ENCODE measurements at regions not wholly inside any gene's neighbourhood (a gene's known extent, or its start where the extent isn't known, plus 50 kb on each side); places are given as distances from the start of the nearest gene placed in this dataset.

- Histone ChIP-seq H3K4me3 (ENCODE audit: low read depth, low read length, poor library complexity, severe bottlenecking) (no peak overlapping the region), H4K20me1 (ENCODE audit: insufficient read depth, low read length) (no peaks in the 10 kb centered on the region), H3K9me3 (ENCODE audit: low read length) (no peaks in the 10 kb centered on the region), H3K9me2 (ENCODE audit: low read depth, low read length) (no peaks in the 10 kb centered on the region), H2AFZ (ENCODE audit: low read length) (no peak overlapping the region), H3K27ac (ENCODE audit: low read depth, low read length, poor library complexity, severe bottlenecking) (no peak overlapping the region), H3K79me2 (ENCODE audit: insufficient read depth, low read length) (no peaks in the 10 kb centered on the region), H3K36me3 (ENCODE audit: insufficient read depth, low read length) (no peaks in the 10 kb centered on the region), H3K27me3 (ENCODE audit: insufficient read depth, low read length) (no peaks in the 10 kb centered on the region), H3K9ac (ENCODE audit: low read length) (no peak overlapping the region), H3K4me1 (ENCODE audit: insufficient read depth, low read length, severe bottlenecking) (no peaks in the 10 kb centered on the region), H3F3A (ENCODE audit: insufficient read depth, low read length) (no peaks in the 10 kb centered on the region), H3K4me2 (ENCODE audit: low read length) (no peak overlapping the region)
- TF ChIP-seq, protein P1, sequence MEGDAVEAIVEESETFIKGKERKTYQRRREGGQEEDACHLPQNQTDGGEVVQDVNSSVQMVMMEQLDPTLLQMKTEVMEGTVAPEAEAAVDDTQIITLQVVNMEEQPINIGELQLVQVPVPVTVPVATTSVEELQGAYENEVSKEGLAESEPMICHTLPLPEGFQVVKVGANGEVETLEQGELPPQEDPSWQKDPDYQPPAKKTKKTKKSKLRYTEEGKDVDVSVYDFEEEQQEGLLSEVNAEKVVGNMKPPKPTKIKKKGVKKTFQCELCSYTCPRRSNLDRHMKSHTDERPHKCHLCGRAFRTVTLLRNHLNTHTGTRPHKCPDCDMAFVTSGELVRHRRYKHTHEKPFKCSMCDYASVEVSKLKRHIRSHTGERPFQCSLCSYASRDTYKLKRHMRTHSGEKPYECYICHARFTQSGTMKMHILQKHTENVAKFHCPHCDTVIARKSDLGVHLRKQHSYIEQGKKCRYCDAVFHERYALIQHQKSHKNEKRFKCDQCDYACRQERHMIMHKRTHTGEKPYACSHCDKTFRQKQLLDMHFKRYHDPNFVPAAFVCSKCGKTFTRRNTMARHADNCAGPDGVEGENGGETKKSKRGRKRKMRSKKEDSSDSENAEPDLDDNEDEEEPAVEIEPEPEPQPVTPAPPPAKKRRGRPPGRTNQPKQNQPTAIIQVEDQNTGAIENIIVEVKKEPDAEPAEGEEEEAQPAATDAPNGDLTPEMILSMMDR (IDR thresholded peaks at IDR 0.05; ENCODE audit: low read length), result no peak
- TF ChIP-seq EZH2 (IDR thresholded peaks at IDR 0.05; ENCODE audit: borderline replicate concordance, low read length), result no peak
Observed at GRCh38 chr5:24353016-24353415, 291.8 kb downstream of the CDH10 start.

DNA sequence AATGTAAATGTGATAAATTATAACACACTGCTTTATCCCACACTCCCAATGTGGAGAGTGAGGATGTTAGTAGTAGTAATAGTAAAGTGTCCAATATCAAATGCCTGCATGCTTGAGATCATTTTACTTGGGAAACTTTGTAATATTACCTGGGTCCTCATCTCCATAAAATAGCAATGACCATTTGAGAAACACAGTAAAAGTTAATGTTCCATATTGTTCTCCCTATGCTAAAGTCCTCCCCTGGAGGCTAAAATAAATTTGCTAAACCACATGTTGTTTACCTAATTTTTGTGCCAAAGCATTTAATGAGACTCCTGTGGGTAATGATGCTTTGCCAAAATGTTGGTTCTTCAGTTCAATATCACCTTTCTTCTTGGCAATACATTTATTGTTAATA, 291.2 kb downstream of the CDH10 start:
- Histone ChIP-seq H3K4me3 (ENCODE audit: low read depth, low read length, poor library complexity, severe bottlenecking) (no peak overlapping the region), H3K27ac (ENCODE audit: low read depth, low read length, poor library complexity, severe bottlenecking) (no peak overlapping the region), H4K20me1 (ENCODE audit: insufficient read depth, low read length) (no peaks in the 10 kb centered on the region), H3K27me3 (ENCODE audit: insufficient read depth, low read length) (no peaks in the 10 kb centered on the region), H3K9ac (ENCODE audit: low read length) (no peak overlapping the region), H3K79me2 (ENCODE audit: insufficient read depth, low read length) (no peaks in the 10 kb centered on the region), H2AFZ (ENCODE audit: low read length) (no peak overlapping the region), H3F3A (ENCODE audit: insufficient read depth, low read length) (no peaks in the 10 kb centered on the region), H3K4me1 (ENCODE audit: insufficient read depth, low read length, severe bottlenecking) (no peaks in the 10 kb centered on the region), H3K36me3 (ENCODE audit: insufficient read depth, low read length) (no peaks in the 10 kb centered on the region), H3K9me2 (ENCODE audit: low read depth, low read length) (no peaks in the 10 kb centered on the region), H3K9me3 (ENCODE audit: low read length) (no peaks in the 10 kb centered on the region), H3K4me2 (ENCODE audit: low read length) (no peak overlapping the region)
- no peak for TF ChIP-seq EZH2 (IDR thresholded peaks at IDR 0.05; ENCODE audit: borderline replicate concordance, low read length)
- TF ChIP-seq, protein P1 (IDR thresholded peaks at IDR 0.05; ENCODE audit: low read length), result no peak

DNA sequence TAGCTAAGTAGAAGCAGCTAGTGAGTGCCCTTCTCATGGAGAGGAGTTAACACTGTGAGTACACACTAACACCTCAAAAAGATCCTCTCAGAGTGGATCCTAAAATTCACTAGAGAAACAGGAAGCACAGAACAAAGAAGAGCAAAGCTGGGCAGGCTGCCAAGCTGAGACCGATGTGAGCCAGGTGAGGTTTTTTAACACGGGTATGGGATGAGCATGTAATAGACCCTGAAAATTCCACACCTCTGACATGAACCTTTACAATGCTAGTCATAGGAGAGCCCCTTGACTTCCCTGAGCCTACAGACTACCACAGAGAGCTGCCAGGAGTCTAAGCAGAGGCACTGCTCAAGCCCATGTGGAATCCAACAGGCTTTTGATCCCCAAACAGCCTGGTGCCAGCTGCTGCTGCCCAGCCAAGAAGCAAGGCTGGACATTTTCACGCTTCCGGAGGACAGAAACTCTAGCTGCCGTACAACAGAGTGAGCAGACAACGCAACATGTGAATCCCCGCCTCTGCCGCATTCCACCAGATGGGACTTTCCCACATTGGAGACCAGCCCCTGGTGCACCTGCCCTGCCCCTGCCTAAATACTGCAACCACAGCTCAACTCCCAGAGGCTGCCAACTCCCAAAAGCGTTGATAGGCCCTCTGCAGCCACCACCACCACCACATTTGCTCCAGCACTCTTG, 280.8 kb downstream of the CDH10 start:
- Histone ChIP-seq H3K4me1 (ENCODE audit: insufficient read depth, low read length, severe bottlenecking) (peaks cover 22% of the 10 kb centered on the region), H3K9me2 (ENCODE audit: low read depth, low read length) (no peaks in the 10 kb centered on the region), H4K20me1 (ENCODE audit: insufficient read depth, low read length) (no peaks in the 10 kb centered on the region), H3F3A (ENCODE audit: insufficient read depth, low read length) (no peaks in the 10 kb centered on the region), H3K27me3 (ENCODE audit: insufficient read depth, low read length) (no peaks in the 10 kb centered on the region), H3K4me2 (ENCODE audit: low read length) (no peak overlapping the region), H2AFZ (ENCODE audit: low read length) (no peak overlapping the region), H3K9ac (ENCODE audit: low read length) (no peak overlapping the region), H3K79me2 (ENCODE audit: insufficient read depth, low read length) (no peaks in the 10 kb centered on the region), H3K9me3 (ENCODE audit: low read length) (no peaks in the 10 kb centered on the region), H3K27ac (ENCODE audit: low read depth, low read length, poor library complexity, severe bottlenecking) (peak overlapping the region; percentile 60), H3K4me3 (ENCODE audit: low read depth, low read length, poor library complexity, severe bottlenecking) (no peak overlapping the region), H3K36me3 (ENCODE audit: insufficient read depth, low read length) (no peaks in the 10 kb centered on the region)
- no peak for TF ChIP-seq EZH2 (IDR thresholded peaks at IDR 0.05; ENCODE audit: borderline replicate concordance, low read length)
- TF ChIP-seq, protein P1 (IDR thresholded peaks at IDR 0.05; ENCODE audit: low read length), result no peak
